ENCODE measurements at regions not wholly inside any gene's neighbourhood (a gene's known extent, or its start where the extent isn't known, plus 50 kb on each side); places are given as distances from the start of the nearest gene placed in this dataset.

DNA sequence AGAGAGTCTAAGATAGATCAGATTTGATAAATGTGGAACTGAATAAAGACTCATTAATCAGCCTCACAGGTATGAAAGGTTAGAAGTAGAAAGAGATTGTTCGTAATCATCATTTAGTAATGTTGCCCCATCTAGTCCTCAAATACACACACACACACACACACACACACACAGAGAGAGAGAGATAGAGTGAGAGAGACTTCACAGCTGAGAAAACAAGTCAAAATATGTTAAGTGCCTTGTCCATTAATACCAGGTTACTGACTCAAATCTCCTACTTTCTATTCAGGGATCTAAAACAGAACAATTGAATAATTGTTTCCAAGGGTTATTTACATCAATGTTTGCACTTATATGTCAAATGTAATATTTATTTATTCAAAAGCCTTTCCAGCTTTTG lies 284.6 kb downstream of the MRPS30 start:
- no peaks in the 10 kb centered on the region for H3K36me3 ChIP-seq (ENCODE audit: insufficient read depth, insufficient read length, low read length)
- H3K4me3 ChIP-seq (ENCODE audit: insufficient read length, low read depth): no peak overlapping the region
- no peak for DNase-seq (ENCODE audit: low read depth, low spot score)
- H3K4me1 ChIP-seq (ENCODE audit: insufficient read depth, insufficient read length): no peaks in the 10 kb centered on the region
- no peaks in the 10 kb centered on the region for H3K27me3 ChIP-seq (ENCODE audit: insufficient read depth, insufficient read length)
- no peak overlapping the region for H3K9ac ChIP-seq (ENCODE audit: insufficient read length, low read depth)
- no peaks in the 10 kb centered on the region for H3K9me3 ChIP-seq (ENCODE audit: insufficient read depth, low read length)
- TF ChIP-seq ZNF274 (IDR thresholded peaks at IDR 0.05; ENCODE audit: low read depth, low read length) (no peak), SUZ12 (IDR thresholded peaks at IDR 0.05; ENCODE audit: extremely low read depth, insufficient read depth, insufficient read length) (no peak), YY1 (IDR thresholded peaks at IDR 0.05; ENCODE audit: insufficient read depth, insufficient read length) (no peak)

DNA sequence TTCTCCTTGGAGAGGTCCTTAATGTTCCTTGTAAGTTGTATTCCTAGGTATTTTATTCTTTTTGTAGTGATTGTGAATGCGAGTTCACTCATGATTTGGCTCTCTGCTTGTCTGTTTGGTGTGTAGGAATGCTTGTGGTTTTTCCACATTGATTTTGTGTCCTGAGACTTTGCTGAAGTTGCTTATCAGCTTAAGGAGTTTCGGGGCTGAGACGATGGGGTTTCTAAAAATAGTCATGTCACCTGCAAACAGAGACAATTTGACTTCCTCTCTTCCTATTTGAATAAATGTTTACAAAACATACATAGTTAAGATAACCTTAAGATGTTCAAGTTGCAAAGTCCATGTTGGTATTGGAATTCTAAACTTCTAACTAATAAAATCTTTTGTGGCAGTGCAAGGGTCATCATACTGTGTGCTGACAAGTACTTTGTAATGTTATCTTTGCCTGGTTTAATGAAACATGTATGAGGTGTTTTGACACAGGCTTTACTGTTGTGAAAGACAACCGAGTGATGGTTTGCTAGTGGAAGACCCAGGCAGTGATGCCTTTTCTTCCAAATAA lies 286.2 kb downstream of the MRPS30 start:
- no peak for TF ChIP-seq SUZ12 (IDR thresholded peaks at IDR 0.05; ENCODE audit: extremely low read depth, insufficient read depth, insufficient read length)
- TF ChIP-seq ZNF274 (IDR thresholded peaks at IDR 0.05; ENCODE audit: low read depth, low read length): no peak
- TF ChIP-seq YY1 (IDR thresholded peaks at IDR 0.05; ENCODE audit: insufficient read depth, insufficient read length): no peak
- H3K27me3 ChIP-seq (ENCODE audit: insufficient read depth, insufficient read length): no peaks in the 10 kb centered on the region
- H3K4me1 ChIP-seq (ENCODE audit: insufficient read depth, insufficient read length): no peaks in the 10 kb centered on the region
- DNase-seq (ENCODE audit: low read depth, low spot score): no peak
- H3K9ac ChIP-seq (ENCODE audit: insufficient read length, low read depth): no peak overlapping the region
- no peaks in the 10 kb centered on the region for H3K36me3 ChIP-seq (ENCODE audit: insufficient read depth, insufficient read length, low read length)
- no peak overlapping the region for H3K4me3 ChIP-seq (ENCODE audit: insufficient read length, low read depth)
- no peaks in the 10 kb centered on the region for H3K9me3 ChIP-seq (ENCODE audit: insufficient read depth, low read length)

DNA sequence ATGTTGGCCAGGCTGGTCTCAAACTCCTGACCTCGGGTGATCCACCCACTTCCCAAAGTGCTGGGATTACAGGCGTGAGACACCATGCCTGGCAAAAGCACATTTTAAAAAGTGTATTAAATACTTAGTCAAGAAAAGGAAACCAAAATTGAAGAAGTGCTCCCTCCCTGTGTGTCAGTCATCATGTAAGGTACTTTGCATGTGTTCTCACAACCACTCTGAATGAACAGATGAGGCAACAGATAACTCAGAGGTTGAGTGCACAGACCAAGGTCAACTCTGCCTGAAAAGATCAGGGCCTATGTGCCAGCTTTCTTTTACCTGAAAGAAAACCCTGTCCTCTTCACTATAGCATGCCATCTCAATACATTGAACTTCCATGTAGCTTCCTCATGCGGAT lies 289.7 kb downstream of the MRPS30 start:
- TF ChIP-seq ZNF274 (IDR thresholded peaks at IDR 0.05; ENCODE audit: low read depth, low read length) (no peak), YY1 (IDR thresholded peaks at IDR 0.05; ENCODE audit: insufficient read depth, insufficient read length) (no peak), SUZ12 (IDR thresholded peaks at IDR 0.05; ENCODE audit: extremely low read depth, insufficient read depth, insufficient read length) (no peak)
- DNase-seq (ENCODE audit: low read depth, low spot score): no peak
- no peak overlapping the region for H3K9ac ChIP-seq (ENCODE audit: insufficient read length, low read depth)
- H3K4me1 ChIP-seq (ENCODE audit: insufficient read depth, insufficient read length): no peaks in the 10 kb centered on the region
- no peaks in the 10 kb centered on the region for H3K27me3 ChIP-seq (ENCODE audit: insufficient read depth, insufficient read length)
- no peaks in the 10 kb centered on the region for H3K9me3 ChIP-seq (ENCODE audit: insufficient read depth, low read length)
- no peak overlapping the region for H3K4me3 ChIP-seq (ENCODE audit: insufficient read length, low read depth)
- H3K36me3 ChIP-seq (ENCODE audit: insufficient read depth, insufficient read length, low read length): no peaks in the 10 kb centered on the region

DNA sequence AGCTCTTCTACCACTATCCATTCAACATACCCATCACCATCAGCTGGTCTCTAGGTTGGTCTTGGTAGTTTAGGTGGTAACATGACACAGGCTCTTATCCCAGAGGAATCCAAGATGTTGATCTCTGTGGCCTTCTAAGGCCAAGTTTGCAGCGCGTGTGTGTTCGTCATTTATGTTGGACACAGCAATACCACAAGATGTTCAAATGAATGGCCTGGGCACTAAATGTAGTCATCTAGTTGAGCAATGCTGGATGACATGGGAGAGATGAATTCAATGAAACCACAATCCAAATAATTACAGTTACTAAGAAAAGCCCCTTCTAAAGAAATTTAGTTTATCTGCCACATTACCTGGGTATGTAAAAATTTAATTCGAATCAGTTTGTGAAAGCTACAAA lies 292.4 kb downstream of the MRPS30 start:
- no peaks in the 10 kb centered on the region for H3K27me3 ChIP-seq (ENCODE audit: insufficient read depth, insufficient read length)
- no peaks in the 10 kb centered on the region for H3K9me3 ChIP-seq (ENCODE audit: insufficient read depth, low read length)
- no peak overlapping the region for H3K9ac ChIP-seq (ENCODE audit: insufficient read length, low read depth)
- TF ChIP-seq ZNF274 (IDR thresholded peaks at IDR 0.05; ENCODE audit: low read depth, low read length) (no peak), SUZ12 (IDR thresholded peaks at IDR 0.05; ENCODE audit: extremely low read depth, insufficient read depth, insufficient read length) (no peak), YY1 (IDR thresholded peaks at IDR 0.05; ENCODE audit: insufficient read depth, insufficient read length) (no peak)
- H3K36me3 ChIP-seq (ENCODE audit: insufficient read depth, insufficient read length, low read length): no peaks in the 10 kb centered on the region
- H3K4me1 ChIP-seq (ENCODE audit: insufficient read depth, insufficient read length): no peaks in the 10 kb centered on the region
- DNase-seq (ENCODE audit: low read depth, low spot score): no peak
- H3K4me3 ChIP-seq (ENCODE audit: insufficient read length, low read depth): no peak overlapping the region

DNA sequence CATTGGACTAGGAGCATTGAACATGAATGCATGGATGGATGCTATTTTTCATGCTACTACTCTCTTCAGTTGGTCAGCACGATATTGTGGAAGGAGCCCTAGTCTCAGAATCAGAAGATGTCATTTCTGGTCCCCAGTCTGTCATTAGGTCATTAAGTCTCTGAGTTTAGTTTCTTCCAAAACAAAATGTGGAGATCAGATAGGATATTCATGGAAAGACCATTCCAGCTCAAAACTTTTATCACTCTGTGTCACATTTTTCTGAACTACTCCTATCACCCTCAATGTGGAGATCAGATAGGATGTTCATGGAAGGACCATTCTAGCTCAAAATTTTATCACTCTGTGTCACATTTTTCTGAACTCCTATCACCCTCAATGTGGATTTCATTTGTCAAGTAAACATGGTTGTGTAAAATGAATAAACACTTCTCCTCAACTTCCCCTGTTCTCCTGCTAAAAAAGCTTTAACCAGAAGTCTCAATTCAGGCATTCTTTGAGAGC lies 296.8 kb downstream of the MRPS30 start:
- Histone ChIP-seq H3K9ac (ENCODE audit: insufficient read length, low read depth) (no peak overlapping the region), H3K4me3 (ENCODE audit: insufficient read length, low read depth) (no peak overlapping the region), H3K36me3 (ENCODE audit: insufficient read depth, insufficient read length, low read length) (no peaks in the 10 kb centered on the region), H3K4me1 (ENCODE audit: insufficient read depth, insufficient read length) (no peaks in the 10 kb centered on the region), H3K9me3 (ENCODE audit: insufficient read depth, low read length) (no peaks in the 10 kb centered on the region), H3K27me3 (ENCODE audit: insufficient read depth, insufficient read length) (no peaks in the 10 kb centered on the region)
- TF ChIP-seq ZNF274 (IDR thresholded peaks at IDR 0.05; ENCODE audit: low read depth, low read length) (no peak), SUZ12 (IDR thresholded peaks at IDR 0.05; ENCODE audit: extremely low read depth, insufficient read depth, insufficient read length) (no peak), YY1 (IDR thresholded peaks at IDR 0.05; ENCODE audit: insufficient read depth, insufficient read length) (no peak)
- no peak for DNase-seq (ENCODE audit: low read depth, low spot score)

DNA sequence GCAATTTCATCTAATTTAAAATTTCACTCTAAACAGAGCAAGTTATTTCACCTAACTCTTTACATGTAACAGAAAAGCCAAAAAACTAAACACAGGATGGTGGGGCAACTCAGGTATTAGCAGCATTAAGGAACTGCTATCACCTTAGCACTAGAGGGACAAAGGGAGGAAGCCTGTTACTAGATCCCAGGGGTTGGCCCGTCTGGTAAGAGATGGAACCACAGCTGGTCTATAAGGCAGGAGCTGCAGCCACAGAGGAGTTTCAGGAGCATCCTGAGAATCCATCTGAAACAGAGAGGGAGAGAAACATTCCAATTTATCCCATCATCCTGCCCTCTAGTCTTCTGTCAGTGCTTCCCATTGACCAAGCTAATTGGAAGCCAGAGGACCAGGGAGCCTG lies 300.3 kb downstream of the MRPS30 start:
- TF ChIP-seq YY1 (IDR thresholded peaks at IDR 0.05; ENCODE audit: insufficient read depth, insufficient read length) (no peak), SUZ12 (IDR thresholded peaks at IDR 0.05; ENCODE audit: extremely low read depth, insufficient read depth, insufficient read length) (no peak), ZNF274 (IDR thresholded peaks at IDR 0.05; ENCODE audit: low read depth, low read length) (no peak)
- H3K9ac ChIP-seq (ENCODE audit: insufficient read length, low read depth): no peak overlapping the region
- no peaks in the 10 kb centered on the region for H3K4me1 ChIP-seq (ENCODE audit: insufficient read depth, insufficient read length)
- no peak for DNase-seq (ENCODE audit: low read depth, low spot score)
- no peaks in the 10 kb centered on the region for H3K9me3 ChIP-seq (ENCODE audit: insufficient read depth, low read length)
- no peaks in the 10 kb centered on the region for H3K36me3 ChIP-seq (ENCODE audit: insufficient read depth, insufficient read length, low read length)
- no peaks in the 10 kb centered on the region for H3K27me3 ChIP-seq (ENCODE audit: insufficient read depth, insufficient read length)
- no peak overlapping the region for H3K4me3 ChIP-seq (ENCODE audit: insufficient read length, low read depth)

DNA sequence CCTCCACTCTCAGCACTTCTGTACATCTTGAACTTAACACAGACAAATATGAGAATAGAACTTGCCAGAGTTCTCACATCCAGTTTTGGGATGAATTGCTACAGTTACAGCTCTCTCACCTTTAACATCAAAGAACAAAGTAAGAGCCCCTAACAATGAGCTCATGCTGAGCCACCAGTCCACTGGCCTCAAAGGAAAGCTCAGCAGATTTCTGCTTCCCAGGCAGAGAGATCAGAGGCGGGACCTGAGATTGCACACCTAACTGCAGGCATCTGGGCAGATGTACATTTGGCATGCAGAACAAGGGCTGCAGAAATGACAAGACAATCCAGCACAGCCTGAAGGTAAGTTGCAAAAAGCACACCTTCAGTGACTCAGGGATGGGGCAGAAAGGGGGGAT lies 300.9 kb downstream of the MRPS30 start:
- Histone ChIP-seq H3K9ac (ENCODE audit: insufficient read length, low read depth) (no peak overlapping the region), H3K27me3 (ENCODE audit: insufficient read depth, insufficient read length) (no peaks in the 10 kb centered on the region), H3K4me1 (ENCODE audit: insufficient read depth, insufficient read length) (no peaks in the 10 kb centered on the region), H3K9me3 (ENCODE audit: insufficient read depth, low read length) (no peaks in the 10 kb centered on the region), H3K4me3 (ENCODE audit: insufficient read length, low read depth) (peak overlapping the region; percentile 12), H3K36me3 (ENCODE audit: insufficient read depth, insufficient read length, low read length) (no peaks in the 10 kb centered on the region)
- TF ChIP-seq SUZ12 (IDR thresholded peaks at IDR 0.05; ENCODE audit: extremely low read depth, insufficient read depth, insufficient read length): no peak
- no peak for TF ChIP-seq ZNF274 (IDR thresholded peaks at IDR 0.05; ENCODE audit: low read depth, low read length)
- no peak for TF ChIP-seq YY1 (IDR thresholded peaks at IDR 0.05; ENCODE audit: insufficient read depth, insufficient read length)
- DNase-seq (ENCODE audit: low read depth, low spot score): no peak

Data from NT2/D1 (cell line).